ENCODE measurements at regions not wholly inside any gene's neighbourhood (a gene's known extent, or its start where the extent isn't known, plus 50 kb on each side); places are given as distances from the start of the nearest gene placed in this dataset.

- no peaks in the 10 kb centered on the region for H3K36me3 Mint-ChIP-seq (ENCODE audit: unreplicated experiment)
- no peaks in the 10 kb centered on the region for H3K4me1 Mint-ChIP-seq (ENCODE audit: low read depth, unreplicated experiment)
- no peaks in the 10 kb centered on the region for H3K27me3 Mint-ChIP-seq (ENCODE audit: unreplicated experiment)
- no peak for TF ChIP-seq CTCF (IDR thresholded peaks at IDR 0.05; ENCODE audit: partially characterized antibody, unreplicated experiment)
- DNase-seq, result no peak
- H3K9me3 Mint-ChIP-seq (ENCODE audit: unreplicated experiment), result no peaks in the 10 kb centered on the region
- H3K4me3 Mint-ChIP-seq (ENCODE audit: unreplicated experiment), result no peak overlapping the region
- H3K27ac Mint-ChIP-seq (ENCODE audit: unreplicated experiment), result no peak overlapping the region
These were observed 131.4 kb downstream of the CHIC2 start for GRCh38 chr4:53932796-53933610.

- Mint-ChIP-seq H3K27ac (ENCODE audit: unreplicated experiment) (no peak overlapping the region), H3K36me3 (ENCODE audit: unreplicated experiment) (no peaks in the 10 kb centered on the region), H3K27me3 (ENCODE audit: unreplicated experiment) (no peaks in the 10 kb centered on the region), H3K9me3 (ENCODE audit: unreplicated experiment) (peaks cover 3% of the 10 kb centered on the region), H3K4me3 (ENCODE audit: unreplicated experiment) (no peak overlapping the region), H3K4me1 (ENCODE audit: low read depth, unreplicated experiment) (no peaks in the 10 kb centered on the region)
- no peak for DNase-seq
- no peak for TF ChIP-seq CTCF (IDR thresholded peaks at IDR 0.05; ENCODE audit: partially characterized antibody, unreplicated experiment)
These were observed 132.9 kb downstream of the CHIC2 start for GRCh38 chr4:53931461-53931961.

GRCh38 chr4:53929955-53930798, 134.2 kb downstream of the CHIC2 start:
- no peak overlapping the region for H3K27ac Mint-ChIP-seq (ENCODE audit: unreplicated experiment)
- peak; percentile 58 for DNase-seq
- H3K4me1 Mint-ChIP-seq (ENCODE audit: low read depth, unreplicated experiment), result no peaks in the 10 kb centered on the region
- H3K9me3 Mint-ChIP-seq (ENCODE audit: unreplicated experiment), result peaks cover 3% of the 10 kb centered on the region
- H3K27me3 Mint-ChIP-seq (ENCODE audit: unreplicated experiment), result peaks cover 2% of the 10 kb centered on the region
- TF ChIP-seq CTCF (IDR thresholded peaks at IDR 0.05; ENCODE audit: partially characterized antibody, unreplicated experiment), result peak; percentile 42
- no peak overlapping the region for H3K4me3 Mint-ChIP-seq (ENCODE audit: unreplicated experiment)
- H3K36me3 Mint-ChIP-seq (ENCODE audit: unreplicated experiment), result no peaks in the 10 kb centered on the region

- Mint-ChIP-seq H3K27ac (ENCODE audit: unreplicated experiment) (no peak overlapping the region), H3K4me1 (ENCODE audit: low read depth, unreplicated experiment) (peaks cover 3% of the 10 kb centered on the region)
These were observed 135.1 kb downstream of the CHIC2 start for GRCh38 chr4:53929311-53929710.

More at GRCh38 chr4:53929311-53929710, 135.1 kb downstream of the CHIC2 start:
- DNase-seq, result no peak
- Mint-ChIP-seq H3K36me3 (ENCODE audit: unreplicated experiment) (no peaks in the 10 kb centered on the region), H3K9me3 (ENCODE audit: unreplicated experiment) (peaks cover 6% of the 10 kb centered on the region), H3K27me3 (ENCODE audit: unreplicated experiment) (peaks cover 2% of the 10 kb centered on the region), H3K4me3 (ENCODE audit: unreplicated experiment) (no peak overlapping the region)
- TF ChIP-seq CTCF (IDR thresholded peaks at IDR 0.05; ENCODE audit: partially characterized antibody, unreplicated experiment), result no peak
